ENCODE measurements at regions not wholly inside any gene's neighbourhood (a gene's known extent, or its start where the extent isn't known, plus 50 kb on each side); places are given as distances from the start of the nearest gene placed in this dataset.

GRCh38 chr10:58050575-58050974 lies 217.1 kb downstream of the IPMK start:
- Histone ChIP-seq H3F3A (replicated peaks; ENCODE audit: insufficient read depth) (no peaks in the 10 kb centered on the region), H3K36me3 (replicated peaks in 1 of 2; ENCODE audit: control insufficient read depth in 1 of 2, insufficient read depth in 2 of 2, low read length in 1 of 2) (no peaks in the 10 kb centered on the region), H4K20me1 (ENCODE audit: insufficient read depth) (no peaks in the 10 kb centered on the region), H3K9ac (no peak overlapping the region), H3K27me3 (ENCODE audit: insufficient read depth) (no peaks in the 10 kb centered on the region), H3K27ac (ENCODE audit: low read depth in 2 of 2, low read length in 1 of 2) (no peak overlapping the region), H3K4me2 (no peak overlapping the region), H3K9me3 (no peaks in the 10 kb centered on the region), H2AFZ (ENCODE audit: low read depth) (no peak overlapping the region), H3K4me3 (ENCODE audit: low read depth in 2 of 2, low read length in 1 of 2) (no peak overlapping the region), H3K4me1 (ENCODE audit: control insufficient read depth in 1 of 2, insufficient read depth in 2 of 2, low read depth in 1 of 2, low read length in 1 of 2) (no peaks in the 10 kb centered on the region), H3K79me2 (ENCODE audit: insufficient read depth) (no peaks in the 10 kb centered on the region), H3K9me2 (no peaks in the 10 kb centered on the region)
- ChIA-PET POLR2A (no interaction called here), CTCF (no interaction called here)
- TF ChIP-seq YY1 (IDR thresholded peaks at IDR 0.05; ENCODE audit: low read depth) (no peak), FOXM1 (IDR thresholded peaks at IDR 0.05; ENCODE audit: low read depth) (no peak), POLR2AphosphoS5 (IDR thresholded peaks at IDR 0.05; ENCODE audit: low read depth, low read length) (no peak), MAX (IDR thresholded peaks at IDR 0.05; ENCODE audit: low read depth) (no peak), PBX3 (IDR thresholded peaks at IDR 0.05) (no peak), FOXJ3 (CRISPR knock-in tag; IDR thresholded peaks at IDR 0.05) (no peak), TCF12 (IDR thresholded peaks at IDR 0.05) (no peak), FOSL2 (IDR thresholded peaks at IDR 0.05; ENCODE audit: borderline replicate concordance, low read depth) (no peak), RXRA (IDR thresholded peaks at IDR 0.05; ENCODE audit: borderline replicate concordance, low read depth) (no peak), MEF2A (IDR thresholded peaks at IDR 0.05; ENCODE audit: borderline replicate concordance, low read depth) (no peak), IRF3 (IDR thresholded peaks at IDR 0.05; ENCODE audit: low read depth, low read length) (no peak), SMC3 (IDR thresholded peaks at IDR 0.05; ENCODE audit: low read depth, low read length) (no peak), JUND (IDR thresholded peaks at IDR 0.05) (no peak)
- TF ChIP-seq, protein P1, sequence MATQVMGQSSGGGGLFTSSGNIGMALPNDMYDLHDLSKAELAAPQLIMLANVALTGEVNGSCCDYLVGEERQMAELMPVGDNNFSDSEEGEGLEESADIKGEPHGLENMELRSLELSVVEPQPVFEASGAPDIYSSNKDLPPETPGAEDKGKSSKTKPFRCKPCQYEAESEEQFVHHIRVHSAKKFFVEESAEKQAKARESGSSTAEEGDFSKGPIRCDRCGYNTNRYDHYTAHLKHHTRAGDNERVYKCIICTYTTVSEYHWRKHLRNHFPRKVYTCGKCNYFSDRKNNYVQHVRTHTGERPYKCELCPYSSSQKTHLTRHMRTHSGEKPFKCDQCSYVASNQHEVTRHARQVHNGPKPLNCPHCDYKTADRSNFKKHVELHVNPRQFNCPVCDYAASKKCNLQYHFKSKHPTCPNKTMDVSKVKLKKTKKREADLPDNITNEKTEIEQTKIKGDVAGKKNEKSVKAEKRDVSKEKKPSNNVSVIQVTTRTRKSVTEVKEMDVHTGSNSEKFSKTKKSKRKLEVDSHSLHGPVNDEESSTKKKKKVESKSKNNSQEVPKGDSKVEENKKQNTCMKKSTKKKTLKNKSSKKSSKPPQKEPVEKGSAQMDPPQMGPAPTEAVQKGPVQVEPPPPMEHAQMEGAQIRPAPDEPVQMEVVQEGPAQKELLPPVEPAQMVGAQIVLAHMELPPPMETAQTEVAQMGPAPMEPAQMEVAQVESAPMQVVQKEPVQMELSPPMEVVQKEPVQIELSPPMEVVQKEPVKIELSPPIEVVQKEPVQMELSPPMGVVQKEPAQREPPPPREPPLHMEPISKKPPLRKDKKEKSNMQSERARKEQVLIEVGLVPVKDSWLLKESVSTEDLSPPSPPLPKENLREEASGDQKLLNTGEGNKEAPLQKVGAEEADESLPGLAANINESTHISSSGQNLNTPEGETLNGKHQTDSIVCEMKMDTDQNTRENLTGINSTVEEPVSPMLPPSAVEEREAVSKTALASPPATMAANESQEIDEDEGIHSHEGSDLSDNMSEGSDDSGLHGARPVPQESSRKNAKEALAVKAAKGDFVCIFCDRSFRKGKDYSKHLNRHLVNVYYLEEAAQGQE (IDR thresholded peaks at IDR 0.05; ENCODE audit: low read depth, low read length): no peak
- no peak for DNase-seq

DNA sequence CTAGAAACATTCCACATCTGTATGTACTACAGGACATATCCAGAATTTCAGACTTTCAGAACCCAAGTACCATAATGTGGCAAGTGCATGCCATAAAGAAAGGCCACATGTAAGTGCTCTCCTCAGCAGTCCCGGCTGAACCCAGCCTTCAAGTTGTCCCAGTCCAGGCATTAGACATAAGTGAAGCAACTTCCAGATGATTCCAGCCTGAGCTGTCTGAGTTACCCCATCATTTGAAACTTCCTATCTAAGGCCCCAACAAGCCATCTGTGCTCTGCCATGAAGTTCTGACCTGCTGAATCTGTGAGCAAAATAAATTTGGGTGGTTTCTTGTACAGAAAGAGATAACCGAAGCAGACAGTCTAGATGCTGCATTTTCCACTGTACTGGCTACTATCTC lies 218.8 kb downstream of the IPMK start:
- Histone ChIP-seq H3K4me3 (ENCODE audit: low read depth in 2 of 2, low read length in 1 of 2) (no peak overlapping the region), H3K36me3 (replicated peaks in 1 of 2; ENCODE audit: control insufficient read depth in 1 of 2, insufficient read depth in 2 of 2, low read length in 1 of 2) (no peaks in the 10 kb centered on the region), H2AFZ (ENCODE audit: low read depth) (no peak overlapping the region), H3K4me1 (ENCODE audit: control insufficient read depth in 1 of 2, insufficient read depth in 2 of 2, low read depth in 1 of 2, low read length in 1 of 2) (no peaks in the 10 kb centered on the region), H3K79me2 (ENCODE audit: insufficient read depth) (no peaks in the 10 kb centered on the region), H4K20me1 (ENCODE audit: insufficient read depth) (no peaks in the 10 kb centered on the region), H3K9me3 (no peaks in the 10 kb centered on the region), H3K4me2 (no peak overlapping the region), H3K9ac (no peak overlapping the region), H3K9me2 (no peaks in the 10 kb centered on the region), H3K27ac (ENCODE audit: low read depth in 2 of 2, low read length in 1 of 2) (no peak overlapping the region), H3F3A (replicated peaks; ENCODE audit: insufficient read depth) (no peaks in the 10 kb centered on the region), H3K27me3 (ENCODE audit: insufficient read depth) (no peaks in the 10 kb centered on the region)
- no peak for DNase-seq
- ChIA-PET POLR2A (no interaction called here), CTCF (no interaction called here)
- WGBS (ENCODE audit: low lambda C conversion rate): 93% methylated on average over 2 of the region's 2 CpGs
- no peak for TF ChIP-seq JUND (IDR thresholded peaks at IDR 0.05)
- no peak for TF ChIP-seq USF1 (IDR thresholded peaks at IDR 0.05; ENCODE audit: borderline replicate concordance, low read depth)
- TF ChIP-seq, protein P2, sequence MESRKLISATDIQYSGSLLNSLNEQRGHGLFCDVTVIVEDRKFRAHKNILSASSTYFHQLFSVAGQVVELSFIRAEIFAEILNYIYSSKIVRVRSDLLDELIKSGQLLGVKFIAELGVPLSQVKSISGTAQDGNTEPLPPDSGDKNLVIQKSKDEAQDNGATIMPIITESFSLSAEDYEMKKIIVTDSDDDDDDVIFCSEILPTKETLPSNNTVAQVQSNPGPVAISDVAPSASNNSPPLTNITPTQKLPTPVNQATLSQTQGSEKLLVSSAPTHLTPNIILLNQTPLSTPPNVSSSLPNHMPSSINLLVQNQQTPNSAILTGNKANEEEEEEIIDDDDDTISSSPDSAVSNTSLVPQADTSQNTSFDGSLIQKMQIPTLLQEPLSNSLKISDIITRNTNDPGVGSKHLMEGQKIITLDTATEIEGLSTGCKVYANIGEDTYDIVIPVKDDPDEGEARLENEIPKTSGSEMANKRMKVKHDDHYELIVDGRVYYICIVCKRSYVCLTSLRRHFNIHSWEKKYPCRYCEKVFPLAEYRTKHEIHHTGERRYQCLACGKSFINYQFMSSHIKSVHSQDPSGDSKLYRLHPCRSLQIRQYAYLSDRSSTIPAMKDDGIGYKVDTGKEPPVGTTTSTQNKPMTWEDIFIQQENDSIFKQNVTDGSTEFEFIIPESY (IDR thresholded peaks at IDR 0.05; ENCODE audit: borderline replicate concordance, low read depth): no peak
- TF ChIP-seq RCOR1 (IDR thresholded peaks at IDR 0.05; ENCODE audit: low read length): no peak
- no peak for TF ChIP-seq EZH2phosphoT487 (IDR thresholded peaks at IDR 0.05; ENCODE audit: borderline replicate concordance, low read depth)
- TF ChIP-seq SIN3A (IDR thresholded peaks at IDR 0.05; ENCODE audit: borderline replicate concordance, low read depth, low read length): no peak
- no peak for TF ChIP-seq MAX (IDR thresholded peaks at IDR 0.05; ENCODE audit: low read depth)
- no peak for TF ChIP-seq EP300 (IDR thresholded peaks at IDR 0.05; ENCODE audit: borderline replicate concordance in 1 of 2, low read depth in 1 of 2, low read length in 1 of 2)
- TF ChIP-seq RXRA (IDR thresholded peaks at IDR 0.05; ENCODE audit: borderline replicate concordance, low read depth): no peak
- TF ChIP-seq GATA2 (CRISPR knock-in tag; IDR thresholded peaks at IDR 0.05): no peak
